ENCODE measurements at regions not wholly inside any gene's neighbourhood (a gene's known extent, or its start where the extent isn't known, plus 50 kb on each side); places are given as distances from the start of the nearest gene placed in this dataset.

GRCh38 chr4:44098973-44099372, 349.6 kb downstream of the KCTD8 start:
- no peak for DNase-seq (ENCODE audit: low read depth)

GRCh38 chr4:44100456-44100855, 348.2 kb downstream of the KCTD8 start:
- DNase-seq (ENCODE audit: low read depth) = no peak

GRCh38 chr4:44118971-44119680, 329.5 kb downstream of the KCTD8 start:
- no peak for DNase-seq (ENCODE audit: low read depth)

GRCh38 chr4:44120646-44121045, 328.0 kb downstream of the KCTD8 start:
- no peak for DNase-seq (ENCODE audit: low read depth)

GRCh38 chr4:44121210-44121609, 327.4 kb downstream of the KCTD8 start:
- no peak for DNase-seq (ENCODE audit: low read depth)

Data from forelimb muscle (tissue), 1 donor.